Activated CD8-positive, alpha-beta memory T cell treated with anti-CD3 and anti-CD28 coated beads, Interleukin-2, amount 10 ng/mL, durations not matched to agents 7 days and 5 days (primary cell): ENCODE measurements at regions not wholly inside any gene's neighbourhood (a gene's known extent, or its start where the extent isn't known, plus 50 kb on each side); places are given as distances from the start of the nearest gene placed in this dataset.

Source experiments
- ATAC-seq: fragments of 150-1000 bp; cut with Tn5 transposase; one replicate; pipeline ENCODE4 v1.10.0; 2021; ENCODE audit warnings: moderate library complexity
- CTCF ChIA-PET: fragments of 350-600 bp; sonication (Branson Sonifier 250); formaldehyde crosslinking; loops from one replicate; lab custom pipeline; 2021; ENCODE audit warnings: antibody characterized with exemption; lab: Charles Lee
- DNase-seq: peaks from one replicate; pipeline ENCODE4 v3.0.0-alpha.2; 2020
- H3K27ac Mint-ChIP-seq: one replicate; pipeline ENCODE4 v1.8.0; 2021; ENCODE audit warnings: mild to moderate bottlenecking, mixed read lengths
- H3K27me3 Mint-ChIP-seq: one replicate; pipeline ENCODE4 v1.8.0; 2021; ENCODE audit warnings: mixed read lengths
- H3K36me3 Mint-ChIP-seq: one replicate; pipeline ENCODE4 v1.8.0; 2021; ENCODE audit warnings: mild to moderate bottlenecking, mixed read lengths
- H3K4me1 Mint-ChIP-seq: one replicate; pipeline ENCODE4 v1.8.0; 2021; ENCODE audit warnings: mixed read lengths
- H3K4me3 Mint-ChIP-seq: one replicate; pipeline ENCODE4 v1.8.0; 2021; ENCODE audit warnings: mild to moderate bottlenecking, moderate library complexity, mixed read lengths
- H3K9me3 Mint-ChIP-seq: one replicate; pipeline ENCODE4 v1.8.0; 2022; ENCODE audit warnings: low read depth, mixed read lengths

DNA sequence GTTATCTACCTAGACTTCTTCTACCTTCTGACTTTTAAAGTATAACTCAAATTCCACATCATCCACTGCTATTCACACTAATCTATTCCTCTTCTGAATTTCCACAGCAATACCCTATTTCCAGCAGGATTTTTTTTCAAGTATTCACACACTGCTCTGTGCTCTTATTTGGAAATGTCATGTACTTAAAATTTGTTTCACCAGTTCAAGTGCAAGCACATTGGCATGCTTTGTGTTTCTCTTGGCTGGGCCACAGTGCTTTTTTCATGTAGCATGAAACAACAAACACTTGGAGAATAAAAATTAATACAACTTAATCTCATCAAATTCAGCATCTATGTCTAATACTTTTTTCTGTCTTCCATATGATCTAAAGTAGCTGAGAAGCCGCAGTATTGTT lies 161.8 kb upstream of the PCDH18 start:
- ATAC-seq (no peak), DNase-seq (no peak)
- CTCF ChIA-PET = no interaction called here
- H3K27ac Mint-ChIP-seq = no peak overlapping the region
- no peaks in the 10 kb centered on the region for H3K4me1 Mint-ChIP-seq
- no peaks in the 10 kb centered on the region for H3K36me3 Mint-ChIP-seq
- H3K4me3 Mint-ChIP-seq = no peak overlapping the region
- no peaks in the 10 kb centered on the region for H3K27me3 Mint-ChIP-seq
- H3K9me3 Mint-ChIP-seq = peaks cover 3% of the 10 kb centered on the region

DNA sequence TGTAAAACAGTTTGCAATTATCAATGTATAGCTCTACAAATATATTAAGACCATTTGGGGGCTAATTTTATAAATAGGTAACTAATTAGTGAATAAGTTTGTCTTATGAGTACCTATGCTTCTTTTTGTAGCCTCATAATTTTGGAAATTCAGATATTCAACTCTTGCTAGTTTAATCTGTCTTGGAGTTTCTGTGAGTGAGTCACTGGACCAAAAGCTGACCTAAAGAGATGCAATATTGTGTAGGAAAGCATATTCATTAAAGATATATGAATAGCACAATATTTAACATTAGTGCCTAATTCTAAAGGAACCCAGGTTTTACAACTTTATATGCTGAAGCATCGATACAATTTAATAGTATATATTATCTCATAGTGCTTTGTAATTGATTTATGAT lies 161.3 kb upstream of the PCDH18 start:
- ATAC-seq (no peak), DNase-seq (no peak)
- H3K9me3 Mint-ChIP-seq = peaks cover 3% of the 10 kb centered on the region
- H3K27me3 Mint-ChIP-seq = no peaks in the 10 kb centered on the region
- CTCF ChIA-PET = no interaction called here
- no peak overlapping the region for H3K27ac Mint-ChIP-seq
- no peaks in the 10 kb centered on the region for H3K36me3 Mint-ChIP-seq
- no peaks in the 10 kb centered on the region for H3K4me1 Mint-ChIP-seq
- no peak overlapping the region for H3K4me3 Mint-ChIP-seq

DNA sequence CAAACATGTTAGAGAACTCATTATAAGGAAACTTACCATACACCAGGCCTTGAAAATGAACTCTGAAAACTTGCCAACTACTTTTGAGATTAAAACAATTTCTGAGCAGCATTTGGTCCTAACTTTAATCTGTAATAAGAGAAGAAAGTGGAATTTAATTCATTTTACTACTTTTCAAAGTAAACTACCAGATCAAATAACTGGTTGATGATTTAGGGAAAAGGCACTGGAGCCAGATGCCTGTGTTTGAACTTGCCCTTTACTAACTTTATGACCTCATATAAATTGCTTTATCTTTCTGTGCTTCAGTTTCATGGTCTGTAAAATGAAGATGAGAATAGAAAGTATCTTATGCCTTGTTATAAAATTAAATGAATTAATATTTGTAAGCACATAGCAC lies 159.9 kb upstream of the PCDH18 start:
- ATAC-seq (no peak), DNase-seq (no peak)
- Mint-ChIP-seq H3K36me3 (no peaks in the 10 kb centered on the region), H3K4me3 (no peak overlapping the region), H3K27ac (no peak overlapping the region), H3K27me3 (no peaks in the 10 kb centered on the region), H3K9me3 (peaks cover 3% of the 10 kb centered on the region), H3K4me1 (no peaks in the 10 kb centered on the region)
- CTCF ChIA-PET = no interaction called here

DNA sequence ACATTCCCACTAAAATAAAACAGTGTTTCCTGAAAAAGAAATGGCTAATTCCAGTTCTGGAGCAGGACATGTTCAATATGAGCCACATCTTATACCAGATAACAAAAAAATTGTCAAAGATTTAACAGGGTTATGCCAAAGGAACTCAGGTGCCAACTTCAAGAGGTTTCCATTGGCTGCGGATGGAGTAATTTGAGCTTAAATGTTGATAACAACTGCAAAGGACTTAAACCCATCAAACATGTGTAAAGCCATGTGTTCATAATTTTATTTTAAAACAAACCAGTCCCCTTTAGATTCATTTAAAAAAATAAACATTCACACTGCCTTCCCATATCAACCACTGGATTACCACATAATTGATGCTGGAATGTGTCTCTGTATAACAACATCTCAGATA lies 156.4 kb upstream of the PCDH18 start:
- DNase-seq (no peak), ATAC-seq (no peak)
- Mint-ChIP-seq H3K36me3 (no peaks in the 10 kb centered on the region), H3K27ac (no peak overlapping the region), H3K4me3 (no peak overlapping the region), H3K4me1 (no peaks in the 10 kb centered on the region), H3K27me3 (no peaks in the 10 kb centered on the region), H3K9me3 (no peaks in the 10 kb centered on the region)
- CTCF ChIA-PET = no interaction called here

DNA sequence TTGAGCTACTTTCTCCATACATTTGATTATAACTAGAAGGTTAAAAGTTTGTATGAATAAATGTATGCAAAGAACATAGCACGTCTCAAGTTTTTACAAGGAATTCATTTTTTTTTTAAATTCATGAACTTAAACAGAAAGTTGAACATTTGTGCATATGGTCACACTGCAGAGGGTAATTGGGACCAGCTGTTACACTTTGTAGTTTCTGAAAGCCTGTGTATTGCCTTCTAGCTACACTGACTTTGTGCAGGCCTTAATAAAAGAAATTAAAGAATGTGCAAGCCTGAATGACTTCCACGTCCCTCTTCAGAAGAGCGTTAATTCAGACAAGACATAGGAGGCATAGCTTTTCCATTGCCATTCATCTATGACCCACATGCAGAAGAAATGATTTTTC lies 153.1 kb upstream of the PCDH18 start:
- no peak for ATAC-seq
- no peaks in the 10 kb centered on the region for H3K27me3 Mint-ChIP-seq
- H3K36me3 Mint-ChIP-seq = no peaks in the 10 kb centered on the region
- no peaks in the 10 kb centered on the region for H3K4me1 Mint-ChIP-seq
- no peak for DNase-seq
- H3K9me3 Mint-ChIP-seq = peaks cover under 1% of the 10 kb centered on the region
- no peak overlapping the region for H3K4me3 Mint-ChIP-seq
- CTCF ChIA-PET = no interaction called here
- no peak overlapping the region for H3K27ac Mint-ChIP-seq

DNA sequence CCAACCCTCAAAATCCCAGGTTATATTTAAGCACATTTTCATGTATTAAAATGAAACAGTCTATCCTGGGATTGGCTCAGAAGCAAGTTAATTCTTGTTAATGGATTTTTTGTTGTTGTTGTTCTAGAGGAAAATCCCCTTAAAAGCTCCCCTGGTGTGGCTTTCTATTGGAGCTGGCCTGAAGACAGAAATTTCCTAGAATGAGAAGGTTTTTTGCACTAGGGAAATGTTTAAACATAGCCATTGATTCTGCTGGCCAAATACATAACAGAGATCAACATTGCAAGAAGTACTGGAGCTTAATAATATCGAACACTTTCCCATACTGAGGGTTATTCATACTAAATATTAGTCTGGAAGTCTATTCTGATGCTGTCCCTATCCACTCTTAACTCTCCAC lies 148.8 kb upstream of the PCDH18 start:
- Mint-ChIP-seq H3K4me3 (no peak overlapping the region), H3K4me1 (no peaks in the 10 kb centered on the region), H3K36me3 (no peaks in the 10 kb centered on the region), H3K9me3 (peaks cover 8% of the 10 kb centered on the region), H3K27ac (no peak overlapping the region), H3K27me3 (no peaks in the 10 kb centered on the region)
- CTCF ChIA-PET = no interaction called here
- no peak for ATAC-seq
- no peak for DNase-seq

DNA sequence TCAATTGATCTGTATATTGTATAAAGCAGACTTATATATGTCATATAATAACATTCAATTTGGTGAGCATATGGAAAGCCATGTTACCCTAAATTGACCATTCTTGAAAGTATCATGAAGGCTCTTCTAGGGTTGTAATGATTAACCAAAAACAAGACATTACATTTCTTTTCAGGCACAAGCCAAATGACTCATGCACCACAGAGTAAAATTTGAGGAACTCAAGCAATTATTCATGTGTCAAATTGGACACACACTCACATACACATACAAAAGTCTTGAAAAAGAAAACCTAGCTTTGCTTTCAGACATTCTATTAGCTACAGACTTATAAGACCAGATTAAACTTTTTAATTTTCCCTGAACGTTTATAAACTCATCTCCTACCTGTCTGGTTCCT lies 146.5 kb upstream of the PCDH18 start:
- Mint-ChIP-seq H3K4me1 (no peaks in the 10 kb centered on the region), H3K27ac (no peak overlapping the region), H3K36me3 (no peaks in the 10 kb centered on the region), H3K27me3 (no peaks in the 10 kb centered on the region), H3K9me3 (peaks cover 8% of the 10 kb centered on the region), H3K4me3 (no peak overlapping the region)
- CTCF ChIA-PET = no interaction called here
- no peak for ATAC-seq
- DNase-seq = no peak

DNA sequence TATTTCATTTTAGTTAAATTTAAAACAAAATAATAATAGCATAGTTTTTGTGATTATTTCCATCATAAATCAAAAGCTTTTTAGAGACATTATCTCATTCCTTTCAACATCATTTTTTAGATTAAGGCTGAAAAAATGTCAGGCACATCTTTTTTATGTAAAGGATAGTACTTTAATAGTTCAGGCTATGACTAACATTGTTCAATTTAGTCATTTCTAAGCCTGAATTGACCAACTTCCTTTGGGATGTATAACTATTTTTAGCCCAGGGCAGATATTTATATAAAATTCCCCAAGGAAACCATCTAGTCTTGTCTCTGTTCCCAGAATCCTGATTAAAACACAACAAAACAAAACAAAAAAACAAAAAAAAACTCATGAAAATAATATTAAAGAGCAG lies 145.6 kb upstream of the PCDH18 start:
- H3K27me3 Mint-ChIP-seq = no peaks in the 10 kb centered on the region
- CTCF ChIA-PET = no interaction called here
- no peak overlapping the region for H3K4me3 Mint-ChIP-seq
- H3K9me3 Mint-ChIP-seq = peaks cover 12% of the 10 kb centered on the region
- H3K36me3 Mint-ChIP-seq = no peaks in the 10 kb centered on the region
- H3K4me1 Mint-ChIP-seq = no peaks in the 10 kb centered on the region
- H3K27ac Mint-ChIP-seq = no peak overlapping the region
- no peak for ATAC-seq
- DNase-seq = no peak

DNA sequence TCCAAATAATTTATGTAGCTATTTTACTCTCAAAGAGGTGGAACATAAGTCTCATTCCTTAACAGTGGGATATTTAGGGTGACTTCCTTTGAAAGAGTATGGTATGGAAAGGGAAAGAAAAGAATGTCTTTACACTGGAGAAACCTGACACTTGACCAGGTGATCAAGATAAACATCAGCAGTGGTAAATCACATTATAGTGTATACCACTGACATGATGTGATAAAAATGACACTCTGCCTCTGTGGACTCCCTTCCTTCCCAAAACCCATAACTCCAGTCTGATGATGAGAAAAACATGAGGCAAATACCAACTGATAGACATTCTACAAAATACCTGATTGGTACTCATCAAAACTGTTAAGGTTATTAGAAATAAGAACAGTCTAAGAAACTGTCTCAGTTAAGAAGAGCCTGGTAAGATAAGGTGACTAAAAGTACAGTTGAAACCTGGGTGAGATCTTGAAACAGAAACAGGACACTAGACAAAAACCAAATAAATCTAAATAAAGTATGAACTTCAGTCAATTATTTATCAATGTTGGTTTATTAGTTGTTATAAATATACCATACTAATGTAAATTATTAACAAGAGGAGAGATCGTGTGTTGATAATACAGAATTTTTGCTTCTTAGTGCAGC lies 144.2 kb upstream of the PCDH18 start:
- ATAC-seq (no peak), DNase-seq (no peak)
- Mint-ChIP-seq H3K4me3 (no peak overlapping the region), H3K36me3 (no peaks in the 10 kb centered on the region), H3K27ac (no peak overlapping the region), H3K27me3 (no peaks in the 10 kb centered on the region), H3K4me1 (no peaks in the 10 kb centered on the region), H3K9me3 (peaks cover 12% of the 10 kb centered on the region)
- CTCF ChIA-PET = no interaction called here

DNA sequence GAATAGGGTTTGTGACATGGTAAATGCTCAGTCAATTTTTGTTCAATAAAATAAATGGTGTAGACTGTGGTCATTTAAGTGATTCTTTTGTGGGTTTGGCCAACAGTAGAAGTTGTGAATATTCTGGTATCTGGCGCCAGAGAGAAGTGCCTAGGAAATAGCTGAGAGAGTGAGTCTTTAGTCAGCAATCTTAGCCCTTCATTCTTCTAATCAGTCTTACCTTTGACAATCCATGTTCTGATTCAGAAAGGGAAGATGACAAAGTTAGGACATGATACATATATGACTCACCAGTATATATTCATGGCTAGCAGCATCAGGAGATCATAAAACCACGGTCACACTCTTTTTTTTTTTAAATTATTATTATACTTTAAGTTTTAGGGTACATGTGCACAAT lies 141.8 kb upstream of the PCDH18 start:
- CTCF ChIA-PET = no interaction called here
- no peaks in the 10 kb centered on the region for H3K36me3 Mint-ChIP-seq
- no peaks in the 10 kb centered on the region for H3K4me1 Mint-ChIP-seq
- H3K27me3 Mint-ChIP-seq = no peaks in the 10 kb centered on the region
- H3K4me3 Mint-ChIP-seq = no peak overlapping the region
- peaks cover 6% of the 10 kb centered on the region for H3K9me3 Mint-ChIP-seq
- no peak for DNase-seq
- H3K27ac Mint-ChIP-seq = no peak overlapping the region
- no peak for ATAC-seq

DNA sequence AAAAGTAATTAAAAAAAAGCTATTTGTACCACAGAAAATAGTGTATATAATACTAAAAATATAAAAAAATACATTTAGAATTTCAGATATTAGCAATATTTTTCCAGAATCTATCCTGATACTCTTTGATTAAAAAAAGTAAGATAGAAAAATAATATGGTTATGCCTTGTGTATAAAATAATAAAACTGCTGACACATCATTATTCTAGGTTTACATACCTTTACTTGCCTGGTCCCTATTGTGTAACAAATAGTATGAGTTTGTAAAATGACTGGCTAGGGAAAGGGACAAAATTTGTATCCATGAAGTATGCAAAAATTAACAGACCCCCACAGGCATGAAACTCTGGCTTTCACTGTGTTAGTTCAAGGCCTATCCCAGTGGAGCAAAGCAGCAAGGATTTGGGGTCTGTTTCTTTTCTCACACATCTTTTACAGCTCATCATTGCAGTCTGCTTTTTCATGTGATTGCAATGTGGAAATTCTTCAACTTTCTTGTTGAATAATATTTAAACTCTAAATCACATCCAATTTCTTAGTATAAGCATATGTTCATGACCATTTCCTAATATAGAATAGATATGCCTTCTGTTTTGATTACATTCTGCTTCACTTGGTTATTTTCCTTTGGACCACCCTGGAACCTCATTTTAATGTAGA lies 136.7 kb upstream of the PCDH18 start:
- no peak for DNase-seq
- no peak overlapping the region for H3K4me3 Mint-ChIP-seq

DNA sequence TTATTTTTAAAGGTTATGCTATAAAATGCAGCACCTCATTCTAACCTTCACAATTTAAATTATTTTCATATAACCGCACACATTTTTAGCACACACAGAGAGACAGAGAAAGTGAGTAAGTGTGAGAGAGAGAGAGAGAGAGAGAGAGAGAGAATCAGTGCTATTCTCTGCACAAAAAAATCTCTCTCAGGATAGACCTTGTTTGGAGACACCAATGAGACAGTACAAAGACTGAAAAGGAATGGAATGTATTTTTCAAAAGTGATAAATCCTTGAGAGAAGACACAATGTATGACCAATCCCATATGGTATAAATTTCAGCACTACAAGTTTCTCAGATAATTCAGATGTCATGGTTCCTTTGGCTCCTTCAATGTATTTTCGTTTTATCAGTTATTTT lies 132.1 kb upstream of the PCDH18 start:
- Mint-ChIP-seq H3K4me3 (no peak overlapping the region), H3K27me3 (no peaks in the 10 kb centered on the region), H3K9me3 (no peaks in the 10 kb centered on the region), H3K4me1 (no peaks in the 10 kb centered on the region), H3K36me3 (no peaks in the 10 kb centered on the region), H3K27ac (no peak overlapping the region)
- CTCF ChIA-PET = interaction anchor here (0.7 kb wide), 1 partner anchor 17 kb away, joined by 3 read pairs; no protein-coding TSS in a partner anchor
- ATAC-seq (no peak), DNase-seq (no peak)

More for the DNA sequence above, 136.7 kb upstream of the PCDH18 start:
- Mint-ChIP-seq H3K27ac (no peak overlapping the region), H3K9me3 (peaks cover 4% of the 10 kb centered on the region), H3K4me1 (no peaks in the 10 kb centered on the region), H3K36me3 (no peaks in the 10 kb centered on the region), H3K27me3 (no peaks in the 10 kb centered on the region)
- CTCF ChIA-PET = no interaction called here
- ATAC-seq = no peak

DNA sequence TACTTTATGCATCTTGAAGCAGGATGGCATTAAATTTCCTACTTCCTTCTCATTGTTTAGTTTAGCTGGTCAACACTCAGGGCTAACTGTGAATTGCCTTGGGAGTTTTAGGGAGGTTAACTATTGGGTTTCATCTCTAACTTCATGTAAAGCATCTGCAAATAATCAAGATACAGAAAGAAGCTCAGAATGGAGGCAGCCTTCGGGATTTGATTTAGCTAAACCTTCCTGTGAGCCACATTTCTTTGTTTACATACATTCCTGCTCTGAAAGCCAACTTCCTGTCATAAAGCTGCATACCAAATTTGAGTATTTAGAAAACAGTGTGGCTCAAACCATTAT lies 131.7 kb upstream of the PCDH18 start:
- no peaks in the 10 kb centered on the region for H3K4me1 Mint-ChIP-seq
- no peaks in the 10 kb centered on the region for H3K27me3 Mint-ChIP-seq
- H3K27ac Mint-ChIP-seq = no peak overlapping the region
- no peaks in the 10 kb centered on the region for H3K36me3 Mint-ChIP-seq
- ATAC-seq = no peak
- CTCF ChIA-PET = interaction anchor here (0.7 kb wide), 1 partner anchor 17 kb away, joined by 3 read pairs; no protein-coding TSS in a partner anchor
- H3K9me3 Mint-ChIP-seq = no peaks in the 10 kb centered on the region
- no peak overlapping the region for H3K4me3 Mint-ChIP-seq
- no peak for DNase-seq

DNA sequence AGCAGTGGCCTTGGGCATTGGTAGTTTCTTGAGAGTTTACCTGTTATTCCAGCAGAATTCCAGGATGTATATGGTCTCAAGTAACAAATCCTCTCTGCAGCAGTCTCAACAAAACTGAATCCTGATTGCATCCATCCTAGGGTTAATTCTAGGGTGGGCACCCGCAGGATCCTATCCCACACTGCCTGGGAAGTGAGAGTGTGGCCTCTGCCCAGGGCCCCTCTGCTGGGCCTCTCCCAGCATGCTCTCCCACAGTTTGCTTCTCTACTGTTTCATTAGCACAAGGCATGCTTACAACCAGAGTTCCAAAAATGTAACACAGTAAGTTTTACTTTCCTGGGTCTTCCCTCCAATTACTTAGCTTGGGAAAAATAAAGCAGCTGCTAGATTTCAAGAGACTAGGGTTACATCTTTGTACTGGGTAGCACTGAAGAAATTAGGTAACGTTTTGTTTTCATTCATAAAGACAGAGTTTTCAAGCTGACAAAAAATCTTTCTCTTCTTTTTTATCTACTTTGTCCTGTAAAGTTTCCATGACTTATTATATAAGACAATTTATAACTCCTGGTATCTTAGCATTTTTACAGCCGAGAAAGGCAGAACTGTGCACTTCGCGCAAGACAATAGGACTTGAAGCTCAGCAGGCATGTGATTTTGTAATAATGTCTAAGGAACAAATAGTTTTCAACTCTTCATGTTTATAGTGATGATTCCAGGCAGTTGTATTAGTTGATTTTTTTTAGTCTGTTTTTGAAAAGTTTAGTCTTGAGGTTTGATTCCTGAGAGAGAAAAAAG lies 131.2 kb upstream of the PCDH18 start:
- Mint-ChIP-seq H3K9me3 (no peaks in the 10 kb centered on the region), H3K36me3 (no peaks in the 10 kb centered on the region), H3K4me3 (no peak overlapping the region), H3K27ac (no peak overlapping the region), H3K27me3 (no peaks in the 10 kb centered on the region), H3K4me1 (no peaks in the 10 kb centered on the region)
- DNase-seq (no peak), ATAC-seq (no peak)
- CTCF ChIA-PET = interaction anchor here (0.7 kb wide), 1 partner anchor 16 kb away, joined by 3 read pairs; no protein-coding TSS in a partner anchor
